Esophagus squamous epithelium (tissue), 5 donors: ENCODE measurements at regions not wholly inside any gene's neighbourhood (a gene's known extent, or its start where the extent isn't known, plus 50 kb on each side); places are given as distances from the start of the nearest gene placed in this dataset.
"Not testable (repeated sequence)": the region's sequence is repeated elsewhere in the genome, so short reads cannot be mapped to it uniquely, and the experiment has no call there.

Experiments
- DNase-seq: peaks from one replicate; lab custom pipeline; 2025; lab: John Stamatoyannopoulos, UW
- H3K27ac ChIP-seq, 4 donors: fragments of 200-600 bp; sonication (generic); one replicate each; pipeline ENCODE4 v1.5.1; 2016 to 2019; ENCODE audit warnings: mild to moderate bottlenecking in 1 of 4
- H3K27me3 ChIP-seq, 4 donors: fragments of 200-600 bp; sonication (generic); 1 replicate in 3 of 4; 2 replicates in 1 of 4; pipeline versions ENCODE4 v1.5.1 to v1.6.0; 2017 to 2021; ENCODE audit warnings: antibody characterized with exemption in 1 of 4
- H3K36me3 ChIP-seq, 3 donors: fragments of 200-600 bp; sonication (generic); one replicate each; pipeline ENCODE4 v1.5.1; 2016 to 2019
- H3K4me1 ChIP-seq, 3 donors: fragments of 200-600 bp; sonication (generic); one replicate each; pipeline ENCODE4 v1.5.1; 2017 to 2019
- H3K4me3 ChIP-seq, 4 donors: fragments of 200-600 bp; sonication (generic); 1 replicate in 3 of 4; 2 replicates in 1 of 4; pipeline ENCODE4 v1.5.1; 2016 to 2019; ENCODE audit warnings: mild to moderate bottlenecking in 2 of 4, moderate library complexity in 1 of 4
- H3K9me3 ChIP-seq, 3 donors: fragments of 200-600 bp; sonication (generic); one replicate each; pipeline ENCODE4 v1.5.1; 2016 to 2019
- CTCF ChIP-seq, 6 experiments: fragments of 450-650 bp in 4 of 6; fragments of 200-600 bp in 2 of 6; sonication (generic) in 2 of 6; IDR thresholded peaks; one replicate each; pipeline ENCODE4 v1.5.1; 2016 to 2019; ENCODE audit warnings: antibody characterized with exemption in 6 of 6, mild to moderate bottlenecking in 4 of 6, moderate library complexity in 4 of 6
- POLR2A ChIP-seq, 4 donors: fragments of 450-650 bp; IDR thresholded peaks; one replicate each; pipeline ENCODE4 v1.6.1; 2017; ENCODE audit warnings: antibody characterized with exemption in 4 of 4, mild to moderate bottlenecking in 4 of 4, moderate library complexity in 3 of 4
- WGBS, 2 donors: methylation state at CpG; one replicate each; pipeline ENCODE4 v1.1.5; 2018; 5-methylcytosine and 5-hydroxymethylcytosine counted together
- intact Hi-C: fragments of 100-400 bp; cut with DNase I; formaldehyde crosslinking; loops from one replicate; pipeline ENCODE4 v1.15.0; 2022
- donor health status: DM: yes; HTN: yes; CAD: no.

GRCh38 chr11:106523171-106523570 lies 445.7 kb downstream of the AASDHPPT start:
- DNase-seq = no peak
- no peaks in the 10 kb centered on the region for H3K4me1 ChIP-seq
- intact Hi-C loops = no loop called here
- no peaks in the 10 kb centered on the region for H3K27me3 ChIP-seq
- TF ChIP-seq POLR2A (IDR thresholded peaks at IDR 0.05) (no peak), CTCF (IDR thresholded peaks at IDR 0.05) (no peak)
- WGBS, 2 donors = 42 to 64% methylated on average over 2 of the region's 2 CpGs
- H3K4me3 ChIP-seq = no peak overlapping the region
- H3K27ac ChIP-seq = no peak overlapping the region
- no peaks in the 10 kb centered on the region for H3K9me3 ChIP-seq
- no peaks in the 10 kb centered on the region for H3K36me3 ChIP-seq

- H3K9me3 ChIP-seq = no peaks in the 10 kb centered on the region
- DNase-seq = no peak
- no peaks in the 10 kb centered on the region for H3K4me1 ChIP-seq
- no peak overlapping the region for H3K27ac ChIP-seq
- no peaks in the 10 kb centered on the region for H3K27me3 ChIP-seq
- no peak overlapping the region for H3K4me3 ChIP-seq
- WGBS, 2 donors = 82 to 89% methylated on average over 2 of the region's 2 CpGs
- H3K36me3 ChIP-seq = no peaks in the 10 kb centered on the region
- intact Hi-C loops = no loop called here
- TF ChIP-seq POLR2A (IDR thresholded peaks at IDR 0.05) (no peak), CTCF (IDR thresholded peaks at IDR 0.05) (no peak)
Measured at GRCh38 chr11:106523921-106524320, 446.5 kb downstream of the AASDHPPT start.

DNA sequence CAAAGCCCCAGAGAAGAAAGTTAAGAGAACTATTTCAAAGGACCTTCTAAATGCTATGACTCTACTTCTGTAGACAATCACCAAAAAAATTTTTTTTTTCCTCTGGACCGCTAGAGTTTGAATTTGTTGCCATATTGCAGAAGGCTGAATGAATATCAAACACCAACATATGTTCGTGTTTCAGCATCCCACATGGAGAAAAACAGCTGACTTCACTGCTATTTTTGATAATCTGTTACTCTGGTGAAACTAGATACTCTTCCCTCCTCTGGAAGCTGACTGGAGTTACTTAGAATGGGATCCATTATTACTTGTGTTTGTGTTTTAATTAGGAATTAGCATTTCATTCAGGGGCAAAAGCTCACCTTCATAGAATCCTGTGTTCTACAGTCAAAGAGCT lies 447.0 kb downstream of the AASDHPPT start:
- intact Hi-C loops = no loop called here
- no peak for TF ChIP-seq POLR2A (IDR thresholded peaks at IDR 0.05)
- no peak for TF ChIP-seq CTCF (IDR thresholded peaks at IDR 0.05)
- 62 to 64% methylated on average over 2 of the region's 2 CpGs for WGBS, 2 donors
- no peaks in the 10 kb centered on the region for H3K27me3 ChIP-seq
- H3K9me3 ChIP-seq = no peaks in the 10 kb centered on the region
- H3K27ac ChIP-seq = no peak overlapping the region
- no peak overlapping the region for H3K4me3 ChIP-seq
- no peak for DNase-seq
- no peaks in the 10 kb centered on the region for H3K36me3 ChIP-seq
- no peaks in the 10 kb centered on the region for H3K4me1 ChIP-seq

GRCh38 chr11:106531648-106532047 lies 454.2 kb downstream of the AASDHPPT start:
- DNase-seq, H3K9me3 ChIP-seq, H3K4me1 ChIP-seq, H3K27me3 ChIP-seq, intact Hi-C loops, H3K36me3 ChIP-seq, H3K27ac ChIP-seq, H3K4me3 ChIP-seq: not testable (repeated sequence)
- WGBS, 2 donors = 83 to 89% methylated on average over 18 of the region's 18 CpGs

DNA sequence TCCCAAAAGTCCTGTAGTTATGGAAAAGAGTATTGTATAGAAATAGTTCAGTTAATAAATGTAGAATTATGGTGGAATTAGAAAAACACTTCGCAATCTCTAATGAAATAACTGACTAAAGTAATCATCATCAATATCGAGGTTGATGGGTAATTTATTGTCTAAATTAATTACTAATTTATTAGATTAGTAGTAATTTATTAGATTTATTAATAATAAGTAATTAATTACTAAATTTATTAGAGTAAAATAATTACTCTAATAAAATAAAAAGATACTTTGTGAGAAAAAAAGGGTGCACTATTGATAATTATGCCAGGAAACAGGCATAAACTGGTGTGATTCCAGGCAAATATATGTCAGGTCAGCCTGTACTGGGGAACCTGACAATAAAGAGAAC lies 455.6 kb downstream of the AASDHPPT start:
- Histone ChIP-seq H3K4me1 (no peaks in the 10 kb centered on the region), H3K36me3 (no peaks in the 10 kb centered on the region), H3K9me3 (no peaks in the 10 kb centered on the region), H3K27me3 (no peaks in the 10 kb centered on the region), H3K27ac (no peak overlapping the region), H3K4me3 (no peak overlapping the region)
- TF ChIP-seq POLR2A (IDR thresholded peaks at IDR 0.05) (no peak), CTCF (IDR thresholded peaks at IDR 0.05) (no peak)
- WGBS, 2 donors = 77 to 88% methylated on average over 2 of the region's 2 CpGs
- intact Hi-C loops = no loop called here
- no peak for DNase-seq

- Histone ChIP-seq H3K27me3 (no peaks in the 10 kb centered on the region), H3K4me3 (no peak overlapping the region), H3K27ac (no peak overlapping the region), H3K36me3 (no peaks in the 10 kb centered on the region), H3K4me1 (no peaks in the 10 kb centered on the region), H3K9me3 (no peaks in the 10 kb centered on the region)
- TF ChIP-seq CTCF (IDR thresholded peaks at IDR 0.05) (no peak), POLR2A (IDR thresholded peaks at IDR 0.05) (no peak)
- intact Hi-C loops = no loop called here
- no peak for DNase-seq
- WGBS, 2 donors = 50 to 53% methylated on average over 5 of the region's 5 CpGs
Measured at GRCh38 chr11:106540001-106540400, 462.5 kb downstream of the AASDHPPT start.
